ENCODE measurements at regions not wholly inside any gene's neighbourhood (a gene's known extent, or its start where the extent isn't known, plus 50 kb on each side); places are given as distances from the start of the nearest gene placed in this dataset.

GRCh38 chr20:7155794-7156193 lies 388.3 kb downstream of the BMP2 start:
- TF ChIP-seq EZH2phosphoT487 (conservative IDR thresholded peaks at IDR 0.05; ENCODE audit: low read length) (no peak), CTCF (IDR thresholded peaks at IDR 0.05; ENCODE audit: insufficient read depth, low read length, poor library complexity, severe bottlenecking) (no peak)
